K562 (cell line): ENCODE measurements at regions not wholly inside any gene's neighbourhood (a gene's known extent, or its start where the extent isn't known, plus 50 kb on each side); places are given as distances from the start of the nearest gene placed in this dataset.

Experiments used
- CC2D1A ChIP-seq: fragments of 450-650 bp; IDR thresholded peaks from 2 replicates; pipeline ENCODE4 v1.6.1; 2017; ENCODE audit warnings: mild to moderate bottlenecking
- NR2C1 ChIP-seq, 2 experiments: fragments of 450-650 bp; IDR thresholded peaks; 2 replicates each; pipeline ENCODE4 v1.6.1; 2017; ENCODE audit warnings: mild to moderate bottlenecking in 2 of 2, antibody characterized with exemption in 1 of 2, inconsistent platforms in 1 of 2, missing compliant biosample characterization in 1 of 2, missing genetic modification characterization in 1 of 2

- no peak for TF ChIP-seq CC2D1A
- TF ChIP-seq NR2C1 (IDR thresholded peaks at IDR 0.05) = no peak
- no peak for TF ChIP-seq NR2C1 (tag; IDR thresholded peaks at IDR 0.05)
These were observed 126.9 kb downstream of the CXCL12 start for GRCh38 chr10:44258019-44258418.
